Glutamatergic neuron (in vitro differentiated cells): ENCODE measurements at regions not wholly inside any gene's neighbourhood (a gene's known extent, or its start where the extent isn't known, plus 50 kb on each side); places are given as distances from the start of the nearest gene placed in this dataset.

Experiments used
- DNase-seq: peaks from one replicate; pipeline ENCODE4 v3.0.0; 2022
- H3K27ac Mint-ChIP-seq: one replicate; pipeline ENCODE4 v1.8.0; 2020; ENCODE audit warnings: mild to moderate bottlenecking, mixed read lengths, inconsistent platforms; ENCODE audit not compliant: unreplicated experiment
- H3K27me3 Mint-ChIP-seq: one replicate; pipeline ENCODE4 v1.8.0; 2020; ENCODE audit warnings: mild to moderate bottlenecking, moderate library complexity, mixed read lengths, inconsistent platforms; ENCODE audit not compliant: unreplicated experiment
- H3K36me3 Mint-ChIP-seq: one replicate; pipeline ENCODE4 v1.8.0; 2020; ENCODE audit warnings: mild to moderate bottlenecking, mixed read lengths, inconsistent platforms; ENCODE audit not compliant: unreplicated experiment
- H3K4me1 Mint-ChIP-seq: one replicate; pipeline ENCODE4 v1.8.0; 2020; ENCODE audit warnings: mild to moderate bottlenecking, low read depth, mixed read lengths, inconsistent platforms; ENCODE audit not compliant: unreplicated experiment
- H3K4me3 Mint-ChIP-seq: one replicate; pipeline ENCODE4 v1.8.0; 2020; ENCODE audit warnings: mild to moderate bottlenecking, mixed read lengths, inconsistent platforms; ENCODE audit not compliant: unreplicated experiment
- H3K9me3 Mint-ChIP-seq: one replicate; pipeline ENCODE4 v1.8.0; 2020; ENCODE audit warnings: mild to moderate bottlenecking, moderate library complexity, mixed read lengths, inconsistent platforms; ENCODE audit not compliant: unreplicated experiment
- TF ChIP-seq, protein P1 (sequence below): fragments of 200-600 bp; sonication (generic); IDR thresholded peaks from one replicate; pipeline ENCODE4 v1.5.0; 2021; ENCODE audit not compliant: partially characterized antibody, unreplicated experiment

DNA sequence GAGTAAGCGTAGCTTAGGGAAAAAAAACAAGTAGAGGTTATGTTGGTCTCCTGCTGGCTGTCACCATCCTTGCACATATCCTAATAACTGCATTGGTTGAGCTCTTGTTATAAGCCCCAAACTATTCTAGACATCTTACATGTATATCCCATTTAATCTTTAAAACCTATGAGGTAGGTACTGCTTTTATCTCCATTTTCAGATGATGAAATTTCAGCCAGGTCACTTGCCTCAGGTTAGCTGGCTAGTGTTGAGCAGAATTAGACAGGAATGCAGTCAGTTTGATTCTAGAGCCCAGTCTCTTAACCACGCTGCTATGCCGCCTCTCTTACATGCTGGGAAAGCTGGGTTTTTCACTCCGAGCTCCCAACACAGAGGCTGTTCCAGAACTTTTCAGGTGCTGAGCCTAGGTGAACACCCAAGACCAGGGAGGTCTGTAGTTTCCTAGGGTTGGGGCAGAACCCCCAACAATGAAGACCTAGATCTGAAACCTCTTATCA lies 269.9 kb upstream of the RGS6 start:
- no peaks in the 10 kb centered on the region for H3K9me3 Mint-ChIP-seq
- no peaks in the 10 kb centered on the region for H3K36me3 Mint-ChIP-seq
- no peak overlapping the region for H3K27ac Mint-ChIP-seq
- H3K4me3 Mint-ChIP-seq: no peak overlapping the region
- TF ChIP-seq, protein P1, sequence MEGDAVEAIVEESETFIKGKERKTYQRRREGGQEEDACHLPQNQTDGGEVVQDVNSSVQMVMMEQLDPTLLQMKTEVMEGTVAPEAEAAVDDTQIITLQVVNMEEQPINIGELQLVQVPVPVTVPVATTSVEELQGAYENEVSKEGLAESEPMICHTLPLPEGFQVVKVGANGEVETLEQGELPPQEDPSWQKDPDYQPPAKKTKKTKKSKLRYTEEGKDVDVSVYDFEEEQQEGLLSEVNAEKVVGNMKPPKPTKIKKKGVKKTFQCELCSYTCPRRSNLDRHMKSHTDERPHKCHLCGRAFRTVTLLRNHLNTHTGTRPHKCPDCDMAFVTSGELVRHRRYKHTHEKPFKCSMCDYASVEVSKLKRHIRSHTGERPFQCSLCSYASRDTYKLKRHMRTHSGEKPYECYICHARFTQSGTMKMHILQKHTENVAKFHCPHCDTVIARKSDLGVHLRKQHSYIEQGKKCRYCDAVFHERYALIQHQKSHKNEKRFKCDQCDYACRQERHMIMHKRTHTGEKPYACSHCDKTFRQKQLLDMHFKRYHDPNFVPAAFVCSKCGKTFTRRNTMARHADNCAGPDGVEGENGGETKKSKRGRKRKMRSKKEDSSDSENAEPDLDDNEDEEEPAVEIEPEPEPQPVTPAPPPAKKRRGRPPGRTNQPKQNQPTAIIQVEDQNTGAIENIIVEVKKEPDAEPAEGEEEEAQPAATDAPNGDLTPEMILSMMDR: no peak
- DNase-seq: no peak
- H3K27me3 Mint-ChIP-seq: no peaks in the 10 kb centered on the region
- H3K4me1 Mint-ChIP-seq: peaks cover 3% of the 10 kb centered on the region

DNA sequence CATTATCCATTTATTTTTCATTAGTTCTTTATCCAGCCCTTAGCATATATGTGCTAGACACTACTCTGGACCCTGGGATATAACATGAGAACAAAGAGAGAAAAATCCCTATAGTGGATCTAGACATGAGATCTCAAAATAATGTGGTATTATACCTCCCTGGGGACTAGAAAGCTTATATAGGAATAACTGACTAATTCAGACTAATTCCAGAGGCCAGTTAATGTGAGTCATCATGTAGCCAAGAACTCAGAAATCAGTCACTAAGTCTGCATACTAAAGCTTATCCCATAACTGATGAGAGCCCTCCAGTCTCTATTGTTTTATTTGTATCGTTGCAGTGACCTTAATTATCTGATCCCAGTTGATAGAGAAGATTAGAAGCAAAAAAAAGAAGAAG lies 267.1 kb upstream of the RGS6 start:
- no peak overlapping the region for H3K27ac Mint-ChIP-seq
- no peaks in the 10 kb centered on the region for H3K9me3 Mint-ChIP-seq
- H3K4me1 Mint-ChIP-seq: no peaks in the 10 kb centered on the region
- TF ChIP-seq, protein P1: no peak
- H3K36me3 Mint-ChIP-seq: no peaks in the 10 kb centered on the region
- no peak for DNase-seq
- H3K27me3 Mint-ChIP-seq: no peaks in the 10 kb centered on the region
- no peak overlapping the region for H3K4me3 Mint-ChIP-seq

DNA sequence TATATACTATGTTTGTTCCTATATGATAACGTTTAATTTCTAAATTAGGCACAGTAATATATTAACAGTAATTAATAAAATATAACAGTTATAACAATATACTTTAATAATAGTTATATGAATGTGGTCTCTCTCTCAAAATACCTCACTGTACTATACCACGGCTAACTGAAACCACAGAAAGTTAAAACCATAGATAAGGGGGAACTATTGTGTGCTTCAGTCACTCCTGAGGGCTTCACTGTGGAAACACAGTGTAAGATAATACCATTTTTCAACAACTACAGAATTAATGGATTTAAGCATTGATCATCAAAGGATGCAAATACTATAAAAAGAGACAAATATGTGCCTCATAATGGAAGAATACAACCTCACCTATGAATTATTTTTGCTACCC lies 266.4 kb upstream of the RGS6 start:
- TF ChIP-seq, protein P1: no peak
- Mint-ChIP-seq H3K4me1 (no peaks in the 10 kb centered on the region), H3K27ac (no peak overlapping the region), H3K36me3 (no peaks in the 10 kb centered on the region), H3K9me3 (no peaks in the 10 kb centered on the region), H3K4me3 (no peak overlapping the region), H3K27me3 (no peaks in the 10 kb centered on the region)
- DNase-seq: no peak

DNA sequence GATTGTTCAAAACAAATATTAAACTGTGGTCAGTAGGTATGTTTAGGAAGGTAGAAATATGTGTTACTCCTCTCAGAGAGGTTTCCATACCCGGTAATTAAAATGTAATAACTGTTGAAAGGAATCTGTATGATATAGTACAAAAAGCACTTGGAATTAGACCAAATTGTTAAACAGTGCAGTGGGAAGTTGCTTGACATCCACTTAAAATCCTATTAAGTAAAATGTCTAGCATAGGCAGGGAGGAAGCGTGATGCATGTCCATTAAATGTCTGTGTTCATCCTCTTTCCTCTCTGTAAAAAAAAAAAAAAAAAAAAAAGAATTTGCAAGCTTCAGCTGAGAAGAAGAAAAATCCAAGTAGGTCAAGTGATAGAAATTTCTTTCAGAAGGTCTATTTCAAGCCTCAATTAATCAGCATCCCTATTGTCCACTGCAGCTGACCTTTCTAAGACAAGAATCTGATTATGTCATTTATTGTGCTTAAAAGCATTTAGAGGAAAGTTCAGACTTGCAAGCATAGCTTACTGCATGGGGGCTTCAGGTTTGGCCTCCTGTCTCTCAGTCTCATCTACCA lies 265.6 kb upstream of the RGS6 start:
- H3K4me3 Mint-ChIP-seq: no peak overlapping the region
- no peak overlapping the region for H3K27ac Mint-ChIP-seq
- H3K4me1 Mint-ChIP-seq: no peaks in the 10 kb centered on the region
- DNase-seq: no peak
- no peaks in the 10 kb centered on the region for H3K27me3 Mint-ChIP-seq
- H3K9me3 Mint-ChIP-seq: no peaks in the 10 kb centered on the region
- TF ChIP-seq, protein P1: no peak
- no peaks in the 10 kb centered on the region for H3K36me3 Mint-ChIP-seq

DNA sequence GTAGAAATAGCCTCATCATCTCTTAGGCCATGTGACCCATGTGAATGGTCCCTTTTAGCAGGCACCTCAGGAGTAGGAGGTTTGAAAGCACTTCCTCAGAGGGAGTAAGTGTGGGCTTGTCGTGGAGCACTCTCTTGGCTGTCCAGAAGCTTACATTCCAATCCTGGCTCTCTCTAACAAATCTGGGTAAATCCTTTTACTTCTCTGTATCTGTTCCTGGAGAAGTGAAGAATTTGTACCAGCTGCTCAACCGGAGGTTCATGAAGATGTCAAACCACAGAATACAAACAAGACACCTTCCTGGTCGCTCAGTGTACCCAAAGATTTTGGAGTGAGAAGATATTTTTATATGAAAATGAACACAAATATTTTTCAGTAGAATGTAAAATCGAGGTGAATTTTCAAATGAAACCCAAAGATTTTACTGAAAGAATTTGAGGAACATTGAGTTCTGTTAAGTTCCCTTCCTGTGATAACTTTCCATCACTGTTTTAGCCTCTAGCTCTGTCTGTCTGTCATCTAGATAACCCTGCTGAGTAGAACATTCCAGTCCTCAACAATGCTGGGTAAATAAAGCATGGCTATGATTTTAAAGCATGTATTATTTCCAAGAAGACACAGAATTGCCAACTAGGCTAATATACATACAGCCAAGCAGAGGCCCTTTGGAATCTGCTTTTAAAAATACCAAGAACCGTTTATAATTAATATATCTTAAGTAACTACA lies 263.9 kb upstream of the RGS6 start:
- Mint-ChIP-seq H3K4me3 (no peak overlapping the region), H3K36me3 (no peaks in the 10 kb centered on the region), H3K27ac (no peak overlapping the region), H3K9me3 (no peaks in the 10 kb centered on the region), H3K4me1 (peaks cover 3% of the 10 kb centered on the region), H3K27me3 (no peaks in the 10 kb centered on the region)
- DNase-seq: no peak
- TF ChIP-seq, protein P1: no peak
